Central memory CD8-positive, alpha-beta T cell (primary cell): ENCODE measurements at regions not wholly inside any gene's neighbourhood (a gene's known extent, or its start where the extent isn't known, plus 50 kb on each side); places are given as distances from the start of the nearest gene placed in this dataset.

Source experiments
- ATAC-seq: fragments of 150-1000 bp; cut with Tn5 transposase; replicated peaks from 2 replicates; pipeline ENCODE4 v1.10.0; 2022; ENCODE audit warnings: mild to moderate bottlenecking, moderate FRiP score, moderate number of reproducible peaks; ENCODE audit not compliant: poor library complexity, severe bottlenecking; ENCODE audit errors: extremely low read depth
- DNase-seq, 2 donors: peaks; one replicate each; pipeline ENCODE4 v3.0.0; 2021; ENCODE audit warnings: low spot score in 2 of 2
- H3K27ac Mint-ChIP-seq: one replicate; pipeline ENCODE4 v1.8.0; 2022; ENCODE audit warnings: low read depth, mild to moderate bottlenecking, moderate library complexity, mixed read lengths
- H3K27me3 Mint-ChIP-seq: one replicate; pipeline ENCODE4 v1.8.0; 2022; ENCODE audit warnings: mixed read lengths
- H3K36me3 Mint-ChIP-seq: one replicate; pipeline ENCODE4 v1.8.0; 2022; ENCODE audit warnings: mild to moderate bottlenecking, moderate library complexity, mixed read lengths; ENCODE audit not compliant: insufficient read depth
- H3K4me1 Mint-ChIP-seq: one replicate; pipeline ENCODE4 v1.8.0; 2022; ENCODE audit warnings: mixed read lengths
- H3K4me3 Mint-ChIP-seq: one replicate; pipeline ENCODE4 v1.8.0; 2022; ENCODE audit warnings: mild to moderate bottlenecking, moderate library complexity, mixed read lengths
- H3K9me3 Mint-ChIP-seq: one replicate; pipeline ENCODE4 v1.8.0; 2022; ENCODE audit warnings: mixed read lengths

GRCh38 chr11:134686460-134687061, 274.5 kb upstream of the B3GAT1 start:
- DNase-seq (no peak), ATAC-seq (no peak)
- no peak overlapping the region for H3K4me3 Mint-ChIP-seq
- peaks cover 23% of the 10 kb centered on the region for H3K27me3 Mint-ChIP-seq
- no peaks in the 10 kb centered on the region for H3K36me3 Mint-ChIP-seq
- H3K27ac Mint-ChIP-seq: no peak overlapping the region
- no peaks in the 10 kb centered on the region for H3K4me1 Mint-ChIP-seq
- H3K9me3 Mint-ChIP-seq: no peaks in the 10 kb centered on the region

DNA sequence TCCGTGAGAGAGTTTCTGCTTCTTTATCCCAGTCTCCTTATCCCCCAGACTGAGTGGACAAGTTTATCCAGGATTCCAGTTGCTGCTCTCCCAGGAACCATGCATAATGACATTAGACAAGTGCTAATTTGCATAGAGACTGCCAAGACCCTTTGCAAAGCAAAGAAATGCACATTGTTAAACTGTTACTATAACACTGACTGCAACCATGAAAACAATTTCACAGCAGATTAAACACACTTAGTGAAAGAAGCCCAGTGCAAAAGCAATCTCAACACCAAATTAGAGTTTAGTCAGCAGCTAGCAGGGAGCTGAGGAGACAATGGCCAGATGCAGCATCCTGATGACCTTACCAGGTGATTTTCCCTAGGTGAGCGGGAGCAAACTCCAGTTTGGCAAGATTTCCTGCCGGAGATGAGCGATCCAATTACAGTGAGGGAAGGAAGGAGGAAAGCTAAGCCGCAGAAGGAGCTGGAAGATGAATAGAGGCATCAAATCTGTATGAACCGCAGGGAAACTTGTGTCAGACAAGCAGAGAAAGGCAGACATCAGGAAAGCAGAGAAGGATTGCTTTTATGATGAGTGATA, 273.8 kb upstream of the B3GAT1 start:
- Mint-ChIP-seq H3K4me1 (no peaks in the 10 kb centered on the region), H3K27ac (no peak overlapping the region), H3K4me3 (no peak overlapping the region), H3K36me3 (no peaks in the 10 kb centered on the region), H3K27me3 (peaks cover 29% of the 10 kb centered on the region), H3K9me3 (no peaks in the 10 kb centered on the region)
- no peak for ATAC-seq
- DNase-seq: no peak

DNA sequence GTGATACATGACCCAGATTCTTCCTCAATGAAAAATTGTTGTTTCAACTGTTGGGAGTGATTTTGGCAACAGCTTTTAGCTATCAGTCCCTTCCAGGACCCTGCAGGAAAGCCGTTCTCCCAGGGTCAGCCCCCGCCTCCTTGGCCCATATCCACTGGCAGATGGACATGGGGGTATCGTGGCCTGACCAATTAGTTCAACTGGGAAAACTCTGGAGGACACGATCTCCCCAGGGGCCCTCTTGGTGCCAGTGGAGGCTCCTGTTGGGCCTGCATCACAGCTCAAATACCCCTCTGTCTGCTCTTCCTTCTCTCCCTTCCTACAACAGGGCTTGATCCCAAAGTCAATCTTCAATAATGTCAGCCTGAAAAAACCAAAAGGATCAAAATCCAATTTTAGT, 272.5 kb upstream of the B3GAT1 start:
- H3K9me3 Mint-ChIP-seq: no peaks in the 10 kb centered on the region
- H3K27ac Mint-ChIP-seq: no peak overlapping the region
- no peak for ATAC-seq

GRCh38 chr11:134683860-134684259, 271.8 kb upstream of the B3GAT1 start:
- DNase-seq (no peak), ATAC-seq (no peak)
- no peak overlapping the region for H3K27ac Mint-ChIP-seq
- H3K4me3 Mint-ChIP-seq: no peak overlapping the region
- H3K9me3 Mint-ChIP-seq: no peaks in the 10 kb centered on the region
- no peaks in the 10 kb centered on the region for H3K36me3 Mint-ChIP-seq
- H3K4me1 Mint-ChIP-seq: no peaks in the 10 kb centered on the region
- H3K27me3 Mint-ChIP-seq: peaks cover 29% of the 10 kb centered on the region

More for the DNA sequence above, 272.5 kb upstream of the B3GAT1 start:
- Mint-ChIP-seq H3K4me1 (no peaks in the 10 kb centered on the region), H3K4me3 (no peak overlapping the region), H3K36me3 (no peaks in the 10 kb centered on the region), H3K27me3 (peaks cover 29% of the 10 kb centered on the region)
- no peak for DNase-seq

DNA sequence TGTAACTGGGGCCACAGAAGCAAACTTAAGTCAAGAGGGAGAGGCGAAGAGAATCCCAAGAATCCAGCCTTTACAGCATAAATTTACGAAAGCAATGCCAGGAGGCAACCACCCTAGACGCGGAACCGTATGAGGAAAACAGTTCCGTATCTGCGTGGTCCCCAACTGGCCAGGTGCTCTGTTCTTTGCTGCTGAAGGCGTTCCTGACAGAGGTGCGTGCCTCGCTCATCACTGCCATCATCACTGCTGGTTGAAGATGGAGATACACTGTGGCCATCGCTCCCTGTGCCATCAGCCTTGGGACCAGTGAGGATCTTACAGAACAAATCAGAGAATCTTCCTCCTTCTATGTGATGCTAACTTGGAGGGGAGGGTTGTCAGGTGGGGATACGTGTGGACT, 270.5 kb upstream of the B3GAT1 start:
- DNase-seq (no peak), ATAC-seq (no peak)
- no peaks in the 10 kb centered on the region for H3K4me1 Mint-ChIP-seq
- no peak overlapping the region for H3K4me3 Mint-ChIP-seq
- peaks cover 29% of the 10 kb centered on the region for H3K27me3 Mint-ChIP-seq
- H3K36me3 Mint-ChIP-seq: no peaks in the 10 kb centered on the region
- H3K9me3 Mint-ChIP-seq: no peaks in the 10 kb centered on the region
- no peak overlapping the region for H3K27ac Mint-ChIP-seq

- H3K27me3 Mint-ChIP-seq: peaks cover 29% of the 10 kb centered on the region
- no peak overlapping the region for H3K27ac Mint-ChIP-seq
- H3K4me3 Mint-ChIP-seq: no peak overlapping the region
- no peak for ATAC-seq
- no peaks in the 10 kb centered on the region for H3K9me3 Mint-ChIP-seq
- H3K4me1 Mint-ChIP-seq: no peaks in the 10 kb centered on the region
- H3K36me3 Mint-ChIP-seq: no peaks in the 10 kb centered on the region
- DNase-seq: no peak
Measured at GRCh38 chr11:134679592-134679991, 267.6 kb upstream of the B3GAT1 start.

- Mint-ChIP-seq H3K36me3 (no peaks in the 10 kb centered on the region), H3K4me1 (no peaks in the 10 kb centered on the region), H3K27ac (no peak overlapping the region), H3K4me3 (no peak overlapping the region), H3K27me3 (peaks cover 28% of the 10 kb centered on the region), H3K9me3 (no peaks in the 10 kb centered on the region)
- no peak for DNase-seq
- ATAC-seq: no peak
Measured at GRCh38 chr11:134678744-134679143, 266.7 kb upstream of the B3GAT1 start.

DNA sequence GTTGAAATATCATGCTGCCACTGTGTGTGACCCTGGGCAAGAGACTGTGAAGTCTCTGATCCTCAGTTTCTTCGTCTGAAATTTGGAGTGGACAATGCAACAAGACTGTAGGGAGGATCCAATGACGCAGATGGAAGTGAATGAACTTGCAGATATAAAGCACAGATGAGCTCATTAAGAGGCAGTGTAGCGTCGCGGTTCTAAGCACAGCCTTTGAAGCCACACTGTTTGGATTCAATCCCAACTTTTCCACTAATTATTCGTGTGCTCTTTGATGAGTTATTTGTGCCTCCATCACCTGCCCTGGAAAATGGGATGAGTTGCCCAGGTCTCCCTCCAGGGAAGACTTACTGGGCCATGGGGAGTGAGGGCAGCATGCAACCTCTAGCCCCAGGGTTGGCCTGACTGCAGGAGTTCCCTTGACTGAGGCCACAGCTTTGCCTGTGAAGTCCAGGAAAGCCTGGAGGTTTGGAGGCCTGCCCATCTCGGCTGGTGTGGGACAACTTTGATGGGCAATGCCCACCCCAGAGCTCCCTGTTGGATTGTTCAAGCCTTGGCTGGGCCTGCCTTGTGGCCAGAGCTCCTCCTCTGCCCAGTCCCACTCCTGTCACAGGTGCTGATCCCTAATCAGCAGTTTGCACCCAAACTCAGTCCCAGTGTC, 266.0 kb upstream of the B3GAT1 start:
- Mint-ChIP-seq H3K9me3 (no peaks in the 10 kb centered on the region), H3K27ac (no peak overlapping the region)
- DNase-seq: no peak

DNA sequence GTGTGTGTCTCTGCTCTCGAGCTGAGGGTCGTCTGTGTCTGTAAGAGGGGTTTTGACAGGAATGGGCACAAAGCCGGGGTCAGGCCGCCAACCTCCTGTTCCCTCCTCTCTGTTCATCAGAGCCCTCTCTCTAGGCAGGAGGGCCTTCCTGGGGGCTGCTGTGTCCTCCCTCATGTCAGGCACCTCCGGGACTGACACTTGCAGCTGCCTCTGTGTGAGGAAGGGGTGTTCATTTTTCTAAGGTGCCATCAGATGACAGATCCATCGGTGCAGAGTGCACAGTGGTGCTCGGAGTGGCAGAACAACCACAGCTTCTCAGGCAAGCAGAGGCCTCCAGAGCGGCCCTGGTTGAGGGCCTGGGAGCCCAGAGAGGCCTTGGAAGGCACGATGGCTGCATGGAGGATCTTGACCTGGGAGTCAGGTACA, 265.4 kb upstream of the B3GAT1 start:
- Mint-ChIP-seq H3K36me3 (no peaks in the 10 kb centered on the region), H3K4me1 (no peaks in the 10 kb centered on the region), H3K4me3 (no peak overlapping the region), H3K9me3 (no peaks in the 10 kb centered on the region), H3K27ac (no peak overlapping the region), H3K27me3 (peaks cover 15% of the 10 kb centered on the region)
- DNase-seq (no peak), ATAC-seq (no peak)

More for the DNA sequence above, 266.0 kb upstream of the B3GAT1 start:
- no peak overlapping the region for H3K4me3 Mint-ChIP-seq
- H3K27me3 Mint-ChIP-seq: peaks cover 21% of the 10 kb centered on the region
- H3K36me3 Mint-ChIP-seq: no peaks in the 10 kb centered on the region
- H3K4me1 Mint-ChIP-seq: no peaks in the 10 kb centered on the region
- no peak for ATAC-seq

- peaks cover 15% of the 10 kb centered on the region for H3K27me3 Mint-ChIP-seq
- H3K4me1 Mint-ChIP-seq: no peaks in the 10 kb centered on the region
- ATAC-seq (no peak), DNase-seq (no peak)
- H3K4me3 Mint-ChIP-seq: no peak overlapping the region
- no peak overlapping the region for H3K27ac Mint-ChIP-seq
- H3K9me3 Mint-ChIP-seq: no peaks in the 10 kb centered on the region
- H3K36me3 Mint-ChIP-seq: no peaks in the 10 kb centered on the region
Measured at GRCh38 chr11:134676516-134677287, 264.7 kb upstream of the B3GAT1 start.

DNA sequence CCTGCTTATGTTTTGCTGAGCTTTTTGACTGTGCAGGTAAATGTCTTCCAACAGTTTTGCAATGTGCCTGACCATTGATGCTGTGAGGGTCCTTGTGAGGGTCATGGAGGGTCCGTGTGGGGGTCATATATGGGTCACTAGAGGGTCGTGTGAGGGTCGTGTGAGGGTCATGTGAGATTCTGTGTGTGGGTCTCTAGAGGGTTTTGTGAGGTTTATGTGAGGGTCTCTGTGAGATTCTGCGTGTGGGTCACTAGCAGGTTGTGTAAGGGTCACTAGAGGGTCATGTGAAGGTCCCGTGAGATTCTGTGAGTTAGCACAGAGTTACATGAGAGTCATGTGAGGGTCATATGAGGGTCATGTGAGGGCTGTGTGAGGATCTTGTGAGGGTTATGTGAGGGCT, 263.9 kb upstream of the B3GAT1 start:
- peaks cover 15% of the 10 kb centered on the region for H3K27me3 Mint-ChIP-seq
- ATAC-seq (no peak), DNase-seq (no peak)
- H3K36me3 Mint-ChIP-seq: no peaks in the 10 kb centered on the region
- H3K9me3 Mint-ChIP-seq: no peaks in the 10 kb centered on the region
- H3K27ac Mint-ChIP-seq: no peak overlapping the region
- no peaks in the 10 kb centered on the region for H3K4me1 Mint-ChIP-seq
- no peak overlapping the region for H3K4me3 Mint-ChIP-seq

- peaks cover 24% of the 10 kb centered on the region for H3K27me3 Mint-ChIP-seq
- no peaks in the 10 kb centered on the region for H3K36me3 Mint-ChIP-seq
Measured at GRCh38 chr11:134674974-134675373, 262.9 kb upstream of the B3GAT1 start.

More at GRCh38 chr11:134674974-134675373, 262.9 kb upstream of the B3GAT1 start:
- Mint-ChIP-seq H3K9me3 (no peaks in the 10 kb centered on the region), H3K4me1 (no peaks in the 10 kb centered on the region), H3K4me3 (no peak overlapping the region), H3K27ac (no peak overlapping the region)
- no peak for DNase-seq
- no peak for ATAC-seq
